ENCODE measurements at regions not wholly inside any gene's neighbourhood (a gene's known extent, or its start where the extent isn't known, plus 50 kb on each side); places are given as distances from the start of the nearest gene placed in this dataset.
A peak's percentile ranks its signal among the peaks of the same experiment; 100 is the strongest.

GRCh38 chr4:79087071-79087470 is 147.8 kb upstream of the PAQR3 start:
- H3K36me3 Mint-ChIP-seq = no peaks in the 10 kb centered on the region
- no peak for DNase-seq (ENCODE audit: extremely low spot score, unreplicated experiment)
- no peak overlapping the region for H3K4me3 Mint-ChIP-seq
- no peak overlapping the region for H3K27ac Mint-ChIP-seq
- H3K4me1 Mint-ChIP-seq (ENCODE audit: unreplicated experiment) = peaks cover 32% of the 10 kb centered on the region
- TF ChIP-seq CTCF (conservative IDR thresholded peaks at IDR 0.05) = no peak
- H3K9me3 Mint-ChIP-seq = no peaks in the 10 kb centered on the region
- peaks cover 23% of the 10 kb centered on the region for H3K27me3 Mint-ChIP-seq

- TF ChIP-seq CTCF (conservative IDR thresholded peaks at IDR 0.05) = no peak
- Mint-ChIP-seq H3K27me3 (peaks cover 10% of the 10 kb centered on the region), H3K4me3 (peak overlapping the region; percentile 38), H3K27ac (peak overlapping the region; percentile 9), H3K4me1 (ENCODE audit: unreplicated experiment) (peaks cover 23% of the 10 kb centered on the region), H3K36me3 (no peaks in the 10 kb centered on the region), H3K9me3 (no peaks in the 10 kb centered on the region)
- DNase-seq (ENCODE audit: extremely low spot score, unreplicated experiment) = no peak
Measured at GRCh38 chr4:79083406-79084010, 144.3 kb upstream of the PAQR3 start.

- H3K4me1 Mint-ChIP-seq (ENCODE audit: unreplicated experiment) = peaks cover 21% of the 10 kb centered on the region
- peak overlapping the region; percentile 38 for H3K4me3 Mint-ChIP-seq
- peak overlapping the region; percentile 9 for H3K27ac Mint-ChIP-seq
- no peaks in the 10 kb centered on the region for H3K9me3 Mint-ChIP-seq
- H3K27me3 Mint-ChIP-seq = peaks cover 7% of the 10 kb centered on the region
- no peaks in the 10 kb centered on the region for H3K36me3 Mint-ChIP-seq
- TF ChIP-seq CTCF (conservative IDR thresholded peaks at IDR 0.05) = no peak
- DNase-seq (ENCODE audit: extremely low spot score, unreplicated experiment) = no peak
Measured at GRCh38 chr4:79082997-79083396, 143.8 kb upstream of the PAQR3 start.

GRCh38 chr4:79081973-79082372 is 142.7 kb upstream of the PAQR3 start:
- peaks cover 5% of the 10 kb centered on the region for H3K9me3 Mint-ChIP-seq
- no peak for DNase-seq (ENCODE audit: extremely low spot score, unreplicated experiment)
- peaks cover 21% of the 10 kb centered on the region for H3K4me1 Mint-ChIP-seq (ENCODE audit: unreplicated experiment)
- H3K36me3 Mint-ChIP-seq = no peaks in the 10 kb centered on the region
- no peak overlapping the region for H3K4me3 Mint-ChIP-seq
- H3K27ac Mint-ChIP-seq = no peak overlapping the region
- H3K27me3 Mint-ChIP-seq = peaks cover 7% of the 10 kb centered on the region
- TF ChIP-seq CTCF (conservative IDR thresholded peaks at IDR 0.05) = no peak

GRCh38 chr4:79078339-79078738 is 139.1 kb upstream of the PAQR3 start:
- DNase-seq (ENCODE audit: extremely low spot score, unreplicated experiment) = no peak
- Mint-ChIP-seq H3K9me3 (peaks cover 21% of the 10 kb centered on the region), H3K4me1 (ENCODE audit: unreplicated experiment) (peaks cover 12% of the 10 kb centered on the region), H3K4me3 (no peak overlapping the region), H3K36me3 (peaks cover under 1% of the 10 kb centered on the region), H3K27ac (no peak overlapping the region), H3K27me3 (no peaks in the 10 kb centered on the region)
- TF ChIP-seq CTCF (conservative IDR thresholded peaks at IDR 0.05) = no peak

- Mint-ChIP-seq H3K4me1 (ENCODE audit: unreplicated experiment) (no peaks in the 10 kb centered on the region), H3K4me3 (no peak overlapping the region), H3K27me3 (no peaks in the 10 kb centered on the region), H3K9me3 (peaks cover 26% of the 10 kb centered on the region), H3K27ac (no peak overlapping the region), H3K36me3 (peaks cover 5% of the 10 kb centered on the region)
- DNase-seq (ENCODE audit: extremely low spot score, unreplicated experiment) = no peak
- TF ChIP-seq CTCF (conservative IDR thresholded peaks at IDR 0.05) = no peak
Measured at GRCh38 chr4:79074040-79074439, 134.8 kb upstream of the PAQR3 start.
